Hippocampal formation (tissue), 2 donors: ENCODE measurements at regions not wholly inside any gene's neighbourhood (a gene's known extent, or its start where the extent isn't known, plus 50 kb on each side); places are given as distances from the start of the nearest gene placed in this dataset.

Source experiments
- DNase-seq, 2 donors: peaks; one replicate each; lab custom pipeline; 2025; lab: John Stamatoyannopoulos, UW

DNA sequence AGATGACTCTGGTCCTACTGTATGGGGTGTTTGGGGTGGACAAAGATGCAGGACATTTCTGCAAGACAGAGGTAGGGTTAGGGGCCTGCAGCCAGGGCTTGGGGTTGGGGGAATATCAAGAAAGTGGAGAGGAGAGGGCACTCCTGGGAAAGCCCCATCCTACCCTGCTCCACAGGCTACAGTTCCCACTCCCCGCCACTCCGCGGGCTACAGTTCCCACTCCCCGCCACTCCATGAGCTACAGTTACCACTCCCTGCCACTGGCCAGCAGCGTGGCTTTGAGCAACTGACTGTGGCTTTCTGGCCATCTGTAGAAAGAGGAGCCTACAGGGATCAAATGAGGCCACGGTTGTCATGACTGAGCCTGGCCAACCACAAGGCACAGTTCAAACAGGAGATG lies 93.8 kb upstream of the GRIK3 start:
- no peak for DNase-seq

DNA sequence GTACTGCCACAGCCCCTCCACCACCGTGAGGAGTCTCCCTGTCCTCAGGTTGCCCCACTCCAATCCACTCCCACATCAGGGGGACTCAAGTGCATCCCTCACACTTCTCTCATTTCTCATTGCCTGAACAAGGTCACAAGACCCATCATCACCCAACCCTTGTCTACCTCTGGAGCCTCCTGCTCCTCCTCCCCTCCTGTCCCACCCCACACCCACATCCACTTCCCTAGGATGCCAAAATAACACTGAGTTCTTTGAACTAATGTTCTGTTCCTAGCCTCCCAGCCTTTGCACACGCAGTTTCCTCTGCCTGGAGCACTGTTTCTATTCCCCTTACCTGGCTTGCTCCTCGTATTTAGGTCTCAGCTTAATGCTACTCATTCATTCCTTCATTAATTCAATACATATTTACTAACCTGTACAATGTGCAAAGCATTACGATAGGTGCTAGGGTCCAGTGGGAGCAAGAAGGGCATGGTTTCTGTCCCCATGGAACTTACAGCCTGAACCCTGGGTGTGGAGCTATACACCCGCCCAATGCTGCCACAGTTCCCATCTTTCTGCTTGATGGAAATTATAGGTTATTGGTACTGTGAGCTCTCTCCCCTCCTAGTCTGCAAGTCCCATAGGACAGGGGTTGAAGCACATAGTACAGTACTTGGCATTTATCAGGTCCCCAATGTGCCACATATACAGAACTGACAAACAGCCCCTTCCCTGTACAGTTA lies 96.1 kb upstream of the GRIK3 start:
- no peak for DNase-seq

DNA sequence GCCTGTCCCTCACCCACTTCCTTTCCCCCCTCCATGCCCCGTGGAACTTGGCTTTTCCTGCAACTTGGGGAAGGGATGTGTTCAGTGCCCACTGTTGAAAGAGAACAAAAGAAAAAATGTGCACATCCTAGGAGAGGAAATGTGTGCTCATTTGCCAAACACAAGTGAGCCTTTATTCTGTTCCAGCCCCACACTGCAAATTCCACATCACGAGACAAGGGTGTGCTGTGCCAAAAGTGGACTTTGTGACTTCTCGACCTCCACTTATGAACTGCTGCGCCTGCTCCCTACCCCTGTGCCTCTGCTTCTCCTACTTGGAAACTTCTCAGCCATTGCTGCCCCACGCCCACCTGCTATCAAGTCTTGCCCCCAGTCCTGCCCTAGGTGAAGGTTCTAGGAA lies 97.0 kb upstream of the GRIK3 start:
- no peak for DNase-seq

DNA sequence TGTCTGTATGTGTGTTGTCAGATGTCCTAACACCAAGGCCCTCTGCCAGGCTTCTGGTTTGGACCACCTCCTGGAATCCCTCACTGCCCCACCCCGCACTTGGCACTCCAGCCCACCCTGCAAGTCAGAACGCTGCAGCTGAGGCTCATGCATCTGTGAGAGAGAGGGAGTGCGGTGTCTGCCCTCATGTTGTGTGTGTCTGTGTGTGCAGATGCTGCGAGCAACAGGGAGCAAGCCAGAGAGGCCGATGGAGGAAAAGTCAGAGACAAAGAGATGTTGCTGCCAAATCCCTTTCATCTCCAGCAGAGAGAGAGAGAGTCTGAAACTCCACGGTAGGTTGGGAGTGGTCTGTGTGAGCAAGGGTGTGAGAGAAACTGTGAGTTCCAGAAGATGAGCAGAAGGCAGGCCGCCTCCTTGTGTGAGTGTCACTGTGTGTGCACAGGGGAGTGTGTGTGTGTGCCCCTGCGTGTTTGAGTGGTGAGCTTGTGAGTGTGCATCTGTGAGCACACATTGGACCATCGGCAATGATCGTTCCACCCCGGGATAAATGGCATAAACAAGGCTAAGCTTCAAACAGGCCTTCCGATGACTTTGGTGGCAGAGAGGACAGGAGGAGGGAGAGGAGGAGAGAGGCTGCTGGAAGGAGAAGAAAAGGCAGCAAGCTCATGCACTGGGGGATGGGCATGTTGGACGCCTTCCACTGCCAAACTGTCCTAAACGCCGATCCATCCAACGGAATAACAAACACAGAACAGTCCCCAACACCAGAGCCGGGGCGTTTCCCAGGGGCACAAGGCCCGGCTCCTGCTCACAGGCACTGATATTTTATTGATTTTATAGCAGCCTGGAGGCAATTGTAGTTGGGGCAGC lies 99.2 kb upstream of the GRIK3 start:
- DNase-seq, result peak in 1 of 2 donors; percentile 16

DNA sequence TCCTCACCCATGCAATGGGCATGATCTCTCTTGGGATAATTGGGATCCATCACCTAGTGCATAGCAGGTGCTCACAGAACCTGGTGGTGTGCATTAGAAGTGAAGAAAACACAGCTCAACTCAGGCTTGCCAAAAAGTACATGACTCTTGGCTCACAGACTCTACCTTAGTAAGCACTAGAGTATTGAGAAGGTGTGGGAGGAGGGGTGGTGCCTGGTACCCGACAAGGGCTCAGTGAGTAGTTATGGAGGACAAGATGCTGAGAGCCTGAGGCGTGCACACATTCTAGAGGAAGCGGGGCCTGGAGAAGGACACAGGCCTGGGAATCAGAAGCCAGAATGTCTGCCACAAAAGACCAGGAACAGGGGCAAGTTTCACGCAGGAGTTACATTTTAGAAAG lies 100.3 kb upstream of the GRIK3 start:
- no peak for DNase-seq

DNA sequence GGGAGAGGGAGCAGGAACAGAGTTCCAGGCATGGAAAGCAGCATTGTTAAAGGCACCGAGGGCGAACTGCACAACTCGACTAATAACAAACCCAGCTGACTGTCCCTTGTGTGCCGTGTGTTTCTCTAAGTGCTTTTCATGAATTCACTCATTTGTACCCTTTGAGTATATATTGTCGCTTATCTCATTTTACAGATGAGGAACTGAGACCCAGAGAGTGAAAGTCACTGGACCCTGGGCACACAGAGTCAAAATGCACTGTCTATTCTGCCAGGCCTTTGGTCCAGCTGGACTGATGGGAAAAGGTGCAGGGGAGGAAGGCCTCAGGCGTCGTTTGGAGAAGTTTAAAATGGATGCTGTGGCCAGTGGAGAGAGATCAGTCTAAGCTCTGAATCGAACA lies 100.7 kb upstream of the GRIK3 start:
- DNase-seq, result no peak

DNA sequence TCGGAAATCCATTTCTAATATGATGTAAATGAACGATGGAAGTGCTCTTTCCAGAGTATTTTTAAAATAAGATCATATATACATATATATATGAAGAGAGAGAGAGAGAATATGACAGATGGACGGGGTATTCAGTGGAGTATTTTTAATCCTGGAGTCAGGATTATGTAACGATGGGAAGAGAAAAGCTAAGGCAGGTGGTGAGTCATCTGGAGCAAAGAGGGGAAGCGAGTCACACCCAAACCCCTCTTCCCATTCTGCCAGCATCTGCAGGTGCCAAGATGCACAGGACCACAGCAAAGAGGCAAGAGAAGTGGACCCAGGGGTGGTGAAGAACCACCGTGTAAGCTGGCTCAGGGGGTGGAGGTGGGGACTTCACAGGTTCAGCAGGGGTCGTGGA lies 102.7 kb upstream of the GRIK3 start:
- DNase-seq, result peak in 1 of 2 donors; percentile 20

DNA sequence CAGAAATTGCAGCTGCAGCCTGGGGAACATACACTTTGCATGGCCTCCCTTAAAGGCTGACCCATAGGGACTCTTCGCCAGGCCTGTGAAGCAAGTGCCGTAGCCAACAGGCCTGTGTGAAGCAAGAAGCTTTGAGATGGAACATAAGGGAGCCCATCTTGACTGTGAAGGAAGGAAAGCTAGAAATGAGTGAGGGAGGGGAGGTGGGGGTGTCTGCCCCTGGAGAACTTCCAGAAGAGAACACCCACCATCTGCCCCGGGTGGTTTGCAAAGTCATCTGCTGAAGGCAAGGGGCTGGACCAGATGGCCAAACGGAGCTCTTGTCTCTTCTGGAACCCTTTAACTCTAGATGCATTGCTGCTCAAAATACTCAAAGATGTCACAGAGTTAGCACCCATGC lies 103.3 kb upstream of the GRIK3 start:
- no peak for DNase-seq

DNA sequence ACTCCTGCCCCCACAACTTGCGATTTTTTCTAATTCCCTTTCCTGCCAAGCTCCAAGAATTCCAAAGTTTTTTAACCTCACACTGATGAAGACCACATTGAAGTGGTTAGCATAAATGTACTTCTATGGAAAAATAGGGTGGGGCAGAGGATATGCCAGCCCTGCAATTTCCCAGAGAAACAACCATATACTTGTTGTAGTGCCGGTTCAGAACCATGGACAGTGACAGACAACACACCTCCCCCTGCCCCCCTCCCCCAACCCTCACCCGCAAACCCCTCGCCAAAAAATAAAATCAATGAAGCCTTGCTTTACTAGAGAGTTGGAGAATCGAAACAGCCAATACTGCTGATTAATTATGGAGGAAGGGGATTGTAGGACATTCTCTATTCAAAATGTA lies 109.5 kb upstream of the GRIK3 start:
- DNase-seq, result no peak

DNA sequence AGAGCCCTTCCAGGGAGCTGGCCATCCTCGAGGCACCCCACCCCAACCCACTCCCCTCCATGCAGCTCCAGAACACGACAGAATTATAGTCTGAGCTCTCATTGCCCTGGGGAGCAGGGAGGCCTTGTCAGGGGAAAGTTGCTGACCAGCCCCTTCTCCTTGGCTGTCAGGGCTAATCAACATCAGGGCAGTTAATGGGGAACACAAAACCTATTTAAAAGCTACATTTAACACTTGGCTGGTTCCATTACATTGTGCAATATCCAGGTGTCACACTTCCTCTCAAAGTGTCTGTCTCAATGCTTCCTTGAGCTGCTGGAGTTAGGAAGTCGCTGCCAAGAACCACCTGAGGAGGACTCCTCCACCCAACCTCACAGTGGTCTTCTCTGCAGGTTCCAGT lies 111.8 kb upstream of the GRIK3 start:
- no peak for DNase-seq

DNA sequence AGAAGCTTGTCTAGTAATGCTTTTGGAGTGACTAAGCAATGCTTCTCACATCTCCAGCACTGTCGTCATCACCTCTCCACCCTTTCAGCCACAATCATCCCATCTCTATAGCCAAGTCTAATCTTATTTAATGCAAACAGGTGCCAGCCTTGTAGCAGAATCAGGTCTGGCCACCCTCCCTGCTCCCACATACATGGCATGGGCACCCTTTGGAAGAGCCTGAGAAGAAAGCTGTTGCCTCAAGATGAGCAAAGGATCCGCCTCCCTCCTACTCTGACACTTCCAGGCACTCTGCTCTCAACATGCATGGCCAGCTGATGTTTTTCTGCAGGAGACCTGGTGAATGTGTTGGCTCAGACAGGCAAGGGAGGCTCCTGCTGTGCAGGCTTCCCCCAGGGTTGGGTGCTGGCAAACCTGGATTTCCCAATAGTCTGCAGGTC lies 113.1 kb upstream of the GRIK3 start:
- no peak for DNase-seq

DNA sequence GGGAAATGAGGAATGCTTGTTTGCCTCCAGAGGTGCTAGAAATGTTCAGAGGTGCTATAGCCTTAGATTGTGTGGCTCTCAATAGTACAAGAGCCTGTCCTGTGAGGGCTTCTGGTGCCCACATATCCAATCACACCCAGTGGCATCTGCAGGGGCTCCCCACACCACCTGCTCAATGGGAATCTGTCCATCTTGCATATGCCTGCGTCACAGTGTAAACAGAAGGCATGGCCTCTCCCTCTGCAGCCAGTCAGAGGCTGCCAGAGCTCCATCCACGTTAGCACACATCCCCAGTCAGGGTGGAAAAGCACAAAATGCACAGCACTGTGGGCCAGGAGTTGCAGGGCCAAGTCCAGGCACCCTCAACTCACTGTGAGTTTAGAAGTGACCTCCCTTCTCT lies 113.6 kb upstream of the GRIK3 start:
- DNase-seq, result no peak

DNA sequence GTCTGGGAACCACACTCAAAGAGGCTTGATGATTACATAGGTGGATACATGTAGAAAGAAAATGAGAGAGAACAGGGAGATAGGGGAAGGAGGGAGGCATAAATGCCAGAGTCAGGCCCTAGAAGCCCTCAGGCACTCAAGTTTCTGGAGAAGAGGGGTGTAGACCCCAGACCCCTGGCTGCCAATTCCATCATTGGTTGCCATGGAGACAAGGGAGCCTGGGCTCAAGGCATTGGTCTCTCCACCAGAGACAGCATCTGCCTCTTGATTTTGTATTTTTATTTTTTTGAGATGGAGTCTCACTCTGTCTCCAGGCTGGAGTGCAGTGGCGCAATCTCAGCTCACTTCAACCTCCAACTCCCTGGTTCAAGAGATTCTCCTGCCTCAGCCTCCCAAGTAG lies 114.3 kb upstream of the GRIK3 start:
- no peak for DNase-seq

DNA sequence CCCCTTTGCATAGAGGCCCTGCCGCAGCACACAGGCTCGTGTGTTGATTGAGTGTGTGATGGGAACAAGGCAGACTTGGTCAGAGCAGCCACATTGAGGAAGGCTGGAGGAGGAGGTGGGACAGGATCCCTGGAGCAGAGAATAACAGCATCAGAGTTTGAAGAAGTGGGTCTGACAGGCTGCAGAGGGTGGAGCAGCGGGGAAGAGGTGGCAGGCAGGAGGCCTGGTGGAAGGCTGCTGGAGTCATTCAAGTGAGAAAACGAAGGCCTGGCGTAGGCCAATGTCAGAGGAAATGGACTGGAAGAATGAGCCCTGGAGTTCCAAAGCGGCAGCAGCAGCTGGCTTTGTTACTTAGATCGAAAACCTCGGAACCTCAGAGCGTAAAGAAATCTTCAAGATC lies 115.0 kb upstream of the GRIK3 start:
- no peak for DNase-seq

DNA sequence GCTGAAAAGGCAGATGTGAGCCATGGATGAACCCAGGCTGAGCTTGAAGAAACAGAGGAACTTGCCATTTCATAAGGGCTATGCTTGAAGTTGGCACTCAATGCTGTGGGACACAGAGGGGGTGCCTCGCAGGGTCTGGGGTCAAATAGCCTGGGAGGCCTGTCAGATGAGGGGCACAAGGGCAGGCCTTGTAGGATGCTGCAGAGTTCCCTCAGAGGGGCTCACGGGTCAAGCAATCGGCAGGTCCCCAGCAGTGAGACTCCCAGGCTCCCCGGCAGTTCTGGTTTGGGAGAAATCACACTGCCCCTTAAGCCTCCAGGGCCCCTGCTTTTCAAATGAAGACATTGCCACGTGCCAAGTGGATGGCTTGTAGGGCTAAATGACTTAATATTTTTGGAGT lies 116.7 kb upstream of the GRIK3 start:
- DNase-seq, result no peak

DNA sequence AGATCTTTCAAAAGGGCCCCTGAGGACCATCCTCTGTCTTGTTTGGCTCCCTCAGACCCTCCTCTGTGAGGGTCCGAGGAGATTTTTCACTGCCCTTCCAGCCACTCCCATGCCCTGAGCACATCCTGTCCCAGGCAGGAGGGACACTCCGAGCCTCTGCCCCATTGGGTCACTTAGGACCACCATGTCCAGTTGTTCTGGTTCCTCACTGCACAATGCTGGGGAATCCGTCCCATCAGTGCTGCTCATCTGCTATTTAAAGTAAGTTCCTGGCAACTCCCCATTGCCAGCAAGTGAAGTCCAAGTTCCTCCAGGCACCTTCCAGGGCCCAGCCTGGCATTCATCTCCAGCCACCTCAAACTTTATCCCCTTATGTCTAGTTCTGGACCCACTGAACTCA lies 117.5 kb upstream of the GRIK3 start:
- DNase-seq, result no peak

DNA sequence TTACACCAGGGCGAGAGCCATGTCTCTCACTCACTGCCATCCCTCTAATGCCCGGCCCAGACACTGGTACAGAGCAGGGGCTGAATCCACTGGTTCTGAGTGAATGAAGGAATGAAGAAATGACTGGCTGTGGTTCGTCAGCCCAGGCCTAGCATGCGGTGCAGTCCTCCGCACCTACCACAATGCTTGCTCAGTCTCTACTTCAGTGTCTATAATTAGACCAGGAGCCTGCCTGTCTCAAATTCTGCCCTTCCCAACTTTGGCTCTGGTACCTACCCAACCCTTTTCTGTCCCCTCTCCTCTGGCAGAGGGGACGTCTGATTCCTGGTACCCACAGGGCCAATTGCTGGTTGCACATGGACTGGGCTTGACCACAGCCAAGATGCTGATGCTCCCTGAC lies 118.2 kb upstream of the GRIK3 start:
- no peak for DNase-seq

DNA sequence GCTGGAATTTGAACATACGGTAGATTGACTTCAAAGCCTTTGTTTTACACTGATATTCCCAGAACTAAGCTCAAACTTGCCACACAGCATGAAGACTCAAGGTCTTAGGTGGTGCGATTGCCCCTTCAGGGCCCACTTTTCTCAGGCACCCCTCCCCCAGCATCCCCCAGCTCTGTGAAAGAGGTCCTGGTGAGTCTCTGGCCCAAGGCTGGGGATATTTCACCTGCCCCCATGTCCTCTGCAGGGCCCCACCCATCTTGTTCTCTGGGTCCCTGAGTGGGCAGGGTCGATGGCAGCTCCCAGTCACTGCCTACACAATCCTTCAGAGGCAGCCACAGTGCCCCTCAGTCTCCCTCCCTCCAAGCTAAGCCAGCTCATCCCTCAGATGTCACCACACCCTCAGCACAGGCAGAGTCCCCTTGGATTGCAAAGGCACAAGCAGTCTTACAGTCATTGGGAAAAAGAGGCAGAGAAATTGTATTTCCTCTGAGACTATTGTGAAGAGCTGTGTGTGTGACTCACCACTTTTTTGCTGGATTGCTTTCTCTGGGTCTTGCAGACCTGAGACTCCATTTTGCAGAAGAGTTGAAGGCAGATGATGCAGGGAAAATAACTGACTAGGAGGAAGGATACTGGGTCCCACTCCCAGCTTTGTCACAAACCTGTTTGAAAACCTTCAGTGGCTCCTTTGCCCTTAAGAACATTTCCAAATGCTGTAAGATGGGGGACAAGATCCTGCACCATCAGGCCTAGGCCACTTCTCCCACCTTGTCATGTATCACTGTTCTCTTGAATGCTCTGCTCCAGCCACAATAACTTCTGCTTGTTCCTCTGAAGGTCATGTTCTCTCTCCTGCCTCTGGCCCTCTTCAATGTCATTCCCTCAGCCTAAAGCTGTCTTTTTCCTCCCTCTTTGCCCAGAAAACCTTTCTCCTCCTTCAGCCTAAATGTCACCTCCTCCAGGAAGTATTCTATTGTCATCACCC lies 119.1 kb upstream of the GRIK3 start:
- no peak for DNase-seq

DNA sequence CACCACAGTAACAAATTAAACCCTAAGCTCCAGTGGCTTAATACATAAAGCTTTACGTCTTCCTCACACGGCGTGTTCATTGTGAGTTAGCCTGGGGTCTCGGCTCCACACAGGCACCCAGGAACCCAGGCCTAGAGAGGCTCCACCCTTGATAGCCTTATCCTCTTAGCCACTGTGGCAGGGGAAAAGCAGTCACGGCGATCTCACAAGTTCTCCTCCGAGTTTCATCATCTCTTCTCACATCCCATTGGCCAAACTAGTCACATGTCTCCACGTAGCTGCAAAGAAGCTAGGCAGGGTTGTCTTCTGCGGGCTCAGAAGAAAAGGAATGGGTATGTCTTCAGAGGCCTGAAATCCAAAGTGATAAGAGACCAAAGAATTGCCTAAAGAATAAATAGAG lies 122.3 kb upstream of the GRIK3 start:
- no peak for DNase-seq

DNA sequence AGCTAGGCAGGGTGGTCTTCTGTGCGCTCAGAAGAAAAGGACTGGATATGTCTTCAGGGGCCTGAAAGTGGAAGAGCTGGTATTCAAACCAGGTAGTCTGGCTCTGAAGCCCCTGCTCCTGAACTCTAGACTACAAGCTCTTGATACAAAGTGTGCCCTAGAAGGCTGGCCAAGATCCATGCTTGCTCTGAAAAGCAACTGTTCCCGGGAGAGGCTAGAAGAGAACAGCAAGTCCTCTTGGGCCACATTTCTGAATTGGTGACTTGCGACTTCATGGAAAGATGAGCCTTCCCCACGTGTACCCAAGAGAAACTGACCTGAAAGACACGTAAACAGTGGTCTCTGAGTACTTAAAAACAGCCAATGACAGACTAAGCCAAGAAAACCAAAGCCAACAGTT lies 123.3 kb upstream of the GRIK3 start:
- DNase-seq, result peak in 1 of 2 donors; percentile 28

DNA sequence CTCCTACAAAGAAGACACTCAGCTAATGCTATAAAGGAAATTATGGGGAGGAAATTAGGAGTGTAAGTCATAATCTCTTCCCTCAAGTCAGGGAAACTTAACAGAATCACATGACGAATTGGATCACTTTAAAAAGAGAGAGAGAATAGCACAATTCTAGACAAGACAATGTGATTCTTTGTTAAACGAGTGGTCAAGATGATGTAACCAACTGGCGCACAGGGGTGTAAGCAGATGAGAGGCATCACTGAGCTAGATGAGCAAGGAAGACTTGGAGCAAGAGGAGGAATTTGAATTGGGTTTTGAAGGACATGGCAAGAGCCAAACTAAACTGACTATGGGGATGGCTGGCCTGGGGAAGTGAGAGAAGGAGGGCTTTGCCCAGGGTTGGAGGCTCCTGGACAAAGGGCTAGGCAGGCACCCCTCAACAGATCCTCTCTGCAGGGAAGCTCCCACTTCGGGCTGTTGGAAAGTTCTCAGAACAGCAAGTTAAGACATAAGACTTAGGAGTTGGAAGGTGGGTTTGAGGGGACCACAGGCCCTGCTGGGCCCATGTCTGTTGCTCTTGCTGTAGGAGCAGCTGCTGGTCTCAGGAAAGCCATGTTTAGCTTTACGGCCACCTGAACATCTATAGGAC lies 123.9 kb upstream of the GRIK3 start:
- DNase-seq, result peak; percentile 25 to 70

DNA sequence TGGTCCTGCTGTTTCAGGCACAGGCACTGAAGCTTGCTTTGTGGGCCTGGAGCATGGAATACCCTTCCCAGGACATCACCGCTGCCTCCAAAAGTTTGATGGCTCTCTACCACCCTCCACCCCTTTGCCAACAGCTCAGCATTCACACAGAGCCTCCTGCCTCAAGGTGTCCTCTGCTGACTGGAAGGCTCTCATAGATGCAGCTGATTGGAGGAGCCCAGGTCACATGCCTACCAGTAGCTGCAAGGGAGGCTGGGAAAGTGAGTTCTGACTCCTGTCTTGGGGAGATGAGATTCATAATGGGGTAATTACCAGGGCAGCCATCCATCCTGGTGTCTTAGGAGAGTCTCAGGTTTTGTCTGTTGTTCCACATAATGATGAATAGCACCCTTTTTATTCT lies 124.8 kb upstream of the GRIK3 start:
- no peak for DNase-seq
